ENCODE measurements at regions not wholly inside any gene's neighbourhood (a gene's known extent, or its start where the extent isn't known, plus 50 kb on each side); places are given as distances from the start of the nearest gene placed in this dataset.

GRCh38 chr2:14245901-14246300 lies 386.6 kb upstream of the LRATD1 start:
- H3K4me3 ChIP-seq (ENCODE audit: control insufficient read depth, low read depth, low read length), result no peak overlapping the region
- no peak for TF ChIP-seq CTCF (conservative IDR thresholded peaks at IDR 0.05; ENCODE audit: control insufficient read depth, insufficient read depth, low read depth, low read length)
- no peak for DNase-seq (ENCODE audit: low read depth)

- no peak for DNase-seq (ENCODE audit: low read depth)
- TF ChIP-seq CTCF (conservative IDR thresholded peaks at IDR 0.05; ENCODE audit: control insufficient read depth, insufficient read depth, low read depth, low read length), result no peak
- H3K4me3 ChIP-seq (ENCODE audit: control insufficient read depth, low read depth, low read length), result no peak overlapping the region
These were observed 377.2 kb upstream of the LRATD1 start for GRCh38 chr2:14255135-14255820.

- no peak overlapping the region for H3K4me3 ChIP-seq (ENCODE audit: control insufficient read depth, low read depth, low read length)
- TF ChIP-seq CTCF (conservative IDR thresholded peaks at IDR 0.05; ENCODE audit: control insufficient read depth, insufficient read depth, low read depth, low read length), result no peak
- peak; percentile 14 for DNase-seq (ENCODE audit: low read depth)
These were observed 375.6 kb upstream of the LRATD1 start for GRCh38 chr2:14256890-14257289.

GRCh38 chr2:14257801-14258507 lies 374.6 kb upstream of the LRATD1 start:
- H3K4me3 ChIP-seq (ENCODE audit: control insufficient read depth, low read depth, low read length), result no peak overlapping the region
- no peak for TF ChIP-seq CTCF (conservative IDR thresholded peaks at IDR 0.05; ENCODE audit: control insufficient read depth, insufficient read depth, low read depth, low read length)
- DNase-seq (ENCODE audit: low read depth), result peak; percentile 7

GRCh38 chr2:14261771-14262170 lies 370.7 kb upstream of the LRATD1 start:
- H3K4me3 ChIP-seq (ENCODE audit: control insufficient read depth, low read depth, low read length), result no peak overlapping the region
- DNase-seq (ENCODE audit: low read depth), result no peak
- no peak for TF ChIP-seq CTCF (conservative IDR thresholded peaks at IDR 0.05; ENCODE audit: control insufficient read depth, insufficient read depth, low read depth, low read length)

GRCh38 chr2:14263053-14263452 lies 369.5 kb upstream of the LRATD1 start:
- no peak overlapping the region for H3K4me3 ChIP-seq (ENCODE audit: control insufficient read depth, low read depth, low read length)
- DNase-seq (ENCODE audit: low read depth), result no peak
- TF ChIP-seq CTCF (conservative IDR thresholded peaks at IDR 0.05; ENCODE audit: control insufficient read depth, insufficient read depth, low read depth, low read length), result no peak

Measured in fibroblast of mammary gland (primary cell).